ENCODE measurements at regions not wholly inside any gene's neighbourhood (a gene's known extent, or its start where the extent isn't known, plus 50 kb on each side); places are given as distances from the start of the nearest gene placed in this dataset.

DNA sequence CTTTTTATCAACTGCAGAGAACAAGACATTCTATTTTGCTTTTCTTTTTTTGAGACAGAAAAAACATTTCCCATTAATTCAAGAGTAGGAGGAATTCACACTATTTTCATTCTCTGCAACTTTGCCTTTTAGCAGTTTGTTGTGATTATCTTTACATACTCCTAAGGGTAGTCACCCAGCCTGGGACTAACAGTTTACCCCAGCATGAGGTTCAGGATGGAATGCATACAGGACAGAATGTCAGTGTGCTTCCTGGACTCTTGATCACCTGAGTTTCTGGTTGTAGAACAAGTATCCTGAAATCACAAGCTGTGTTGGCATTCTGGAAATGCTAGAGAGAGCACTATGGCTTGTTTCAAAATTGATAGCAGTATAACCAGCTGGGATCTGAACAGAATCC is 368.1 kb downstream of the KIF4B start:
- H3K27ac Mint-ChIP-seq: no peak overlapping the region
- peaks cover 9% of the 10 kb centered on the region for H3K4me1 Mint-ChIP-seq
- DNase-seq (ENCODE audit: low spot score) (no peak), ATAC-seq (peak; percentile 67)
- TF ChIP-seq OVOL2 (CRISPR knock-in tag; IDR thresholded peaks at IDR 0.05; ENCODE audit: borderline replicate concordance) (no peak), ZNF671 (CRISPR knock-in tag; IDR thresholded peaks at IDR 0.05) (no peak), MYBL2 (CRISPR knock-in tag; IDR thresholded peaks at IDR 0.05) (no peak), AFF4 (CRISPR knock-in tag; IDR thresholded peaks at IDR 0.05; ENCODE audit: borderline replicate concordance) (no peak), ATF6 (CRISPR knock-in tag; IDR thresholded peaks at IDR 0.05) (no peak), NR2C2 (CRISPR knock-in tag; IDR thresholded peaks at IDR 0.05) (no peak), RELA (CRISPR knock-in tag; IDR thresholded peaks at IDR 0.05; ENCODE audit: borderline replicate concordance) (no peak), HMGA2 (CRISPR knock-in tag; IDR thresholded peaks at IDR 0.05) (no peak), CBFB (CRISPR knock-in tag; IDR thresholded peaks at IDR 0.05; ENCODE audit: low read depth) (no peak)
- no peaks in the 10 kb centered on the region for H3K27me3 Mint-ChIP-seq (ENCODE audit: low read depth)
- CTCF ChIA-PET: no interaction called here
- H3K36me3 Mint-ChIP-seq: no peaks in the 10 kb centered on the region
- POLR2A ChIA-PET: no interaction called here
- peaks cover 7% of the 10 kb centered on the region for H3K9me3 Mint-ChIP-seq
- no peak overlapping the region for H3K4me3 Mint-ChIP-seq

DNA sequence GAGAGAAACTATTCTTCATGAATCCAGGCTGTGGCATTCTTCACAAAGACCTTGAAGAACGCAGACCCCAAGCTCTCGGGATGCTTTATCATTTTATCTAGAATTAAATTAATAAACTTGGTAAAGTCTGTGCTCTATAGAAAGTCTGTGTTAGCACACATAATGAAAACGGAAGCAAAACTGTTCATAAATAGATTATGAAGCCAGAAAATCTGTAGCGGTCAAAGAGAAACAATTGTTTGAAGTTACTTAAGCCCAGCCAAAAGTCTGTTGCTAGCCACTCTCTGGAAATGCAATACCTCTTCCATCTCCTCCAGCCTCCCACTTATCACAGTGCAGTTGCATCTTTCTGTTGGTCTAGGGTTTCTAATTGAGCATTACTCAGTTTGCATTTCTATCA is 375.9 kb downstream of the KIF4B start:
- POLR2A ChIA-PET: no interaction called here
- H3K4me3 Mint-ChIP-seq: no peak overlapping the region

DNA sequence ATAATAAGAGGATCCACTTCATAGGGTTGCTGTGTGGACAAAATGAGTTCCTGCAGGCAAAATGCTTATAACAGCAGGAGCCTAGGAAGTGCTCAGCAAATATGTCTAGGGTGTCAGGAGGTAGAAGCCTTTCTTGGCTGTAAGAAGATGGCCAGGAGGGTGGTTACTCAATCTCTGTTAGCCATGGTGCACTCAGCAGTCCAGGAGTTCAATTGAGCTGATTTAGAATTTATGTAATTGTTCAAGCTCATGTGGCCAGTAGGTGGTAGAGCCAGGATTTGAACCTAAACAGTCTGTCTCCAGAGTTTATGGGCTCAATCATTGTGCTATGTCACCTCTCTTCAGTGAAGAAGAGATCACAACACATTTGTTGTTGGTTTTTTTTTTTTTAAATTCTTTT is 381.2 kb downstream of the KIF4B start:
- H3K27me3 Mint-ChIP-seq (ENCODE audit: low read depth): no peaks in the 10 kb centered on the region
- no peak for ATAC-seq
- H3K9me3 Mint-ChIP-seq: no peaks in the 10 kb centered on the region; the same call in 1 of the 2 replicates
- CTCF ChIA-PET: no interaction called here
- H3K27ac Mint-ChIP-seq: no peak overlapping the region
- no peaks in the 10 kb centered on the region for H3K36me3 Mint-ChIP-seq
- no peak for DNase-seq (ENCODE audit: low spot score)
- POLR2A ChIA-PET: interaction anchor here (0.6 kb wide), 1 partner anchor 50 kb away, joined by 3 read pairs; no protein-coding TSS in a partner anchor
- no peak overlapping the region for H3K4me3 Mint-ChIP-seq
- H3K4me1 Mint-ChIP-seq: peaks cover 6% of the 10 kb centered on the region
- TF ChIP-seq SMAD4 (CRISPR knock-in tag; IDR thresholded peaks at IDR 0.05) (no peak), GRHL2 (CRISPR knock-in tag; IDR thresholded peaks at IDR 0.05; ENCODE audit: insufficient replicate concordance, severe bottlenecking) (no peak), ZNF317 (CRISPR knock-in tag; IDR thresholded peaks at IDR 0.05; ENCODE audit: borderline replicate concordance, low read depth) (no peak), ZNF532 (CRISPR knock-in tag; IDR thresholded peaks at IDR 0.05; ENCODE audit: borderline replicate concordance) (no peak), ZMAT4 (CRISPR knock-in tag; IDR thresholded peaks at IDR 0.05) (no peak), GABPB1 (CRISPR knock-in tag; IDR thresholded peaks at IDR 0.05) (no peak)
- TF ChIP-seq, protein P1, sequence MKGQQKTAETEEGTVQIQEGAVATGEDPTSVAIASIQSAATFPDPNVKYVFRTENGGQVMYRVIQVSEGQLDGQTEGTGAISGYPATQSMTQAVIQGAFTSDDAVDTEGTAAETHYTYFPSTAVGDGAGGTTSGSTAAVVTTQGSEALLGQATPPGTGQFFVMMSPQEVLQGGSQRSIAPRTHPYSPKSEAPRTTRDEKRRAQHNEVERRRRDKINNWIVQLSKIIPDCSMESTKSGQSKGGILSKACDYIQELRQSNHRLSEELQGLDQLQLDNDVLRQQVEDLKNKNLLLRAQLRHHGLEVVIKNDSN (CRISPR knock-in tag; IDR thresholded peaks at IDR 0.05): no peak

More for the DNA sequence above, 375.9 kb downstream of the KIF4B start:
- TF ChIP-seq ETV6 (CRISPR knock-in tag; IDR thresholded peaks at IDR 0.05) (no peak), NR3C1 (CRISPR knock-in tag; conservative IDR thresholded peaks at IDR 0.05; ENCODE audit: low read depth) (no peak), JAZF1 (CRISPR knock-in tag; IDR thresholded peaks at IDR 0.05) (no peak), SMAD3 (CRISPR knock-in tag; IDR thresholded peaks at IDR 0.05; ENCODE audit: borderline replicate concordance) (no peak), ATF3 (CRISPR knock-in tag; conservative IDR thresholded peaks at IDR 0.05) (no peak), TCF7 (CRISPR knock-in tag; IDR thresholded peaks at IDR 0.05; ENCODE audit: low read depth) (no peak), GTF2I (CRISPR knock-in tag; conservative IDR thresholded peaks at IDR 0.05) (no peak), TEAD1 (CRISPR knock-in tag; IDR thresholded peaks at IDR 0.05) (no peak), ZNF416 (CRISPR knock-in tag; IDR thresholded peaks at IDR 0.05) (no peak), ATF1 (CRISPR knock-in tag; IDR thresholded peaks at IDR 0.05) (no peak)
- Mint-ChIP-seq H3K27me3 (ENCODE audit: low read depth) (no peaks in the 10 kb centered on the region), H3K9me3 (peaks cover 3% of the 10 kb centered on the region), H3K36me3 (no peaks in the 10 kb centered on the region), H3K4me1 (peaks cover 6% of the 10 kb centered on the region), H3K27ac (no peak overlapping the region)
- DNase-seq (ENCODE audit: low spot score) (no peak), ATAC-seq (no peak)
- CTCF ChIA-PET: no interaction called here
